Inferior parietal cortex (tissue), 1 donor: ENCODE measurements at regions not wholly inside any gene's neighbourhood (a gene's known extent, or its start where the extent isn't known, plus 50 kb on each side); places are given as distances from the start of the nearest gene placed in this dataset.

Source experiments
- DNase-seq: peaks from one replicate; pipeline ENCODE4 v3.0.0-alpha.2; 2016; ENCODE audit errors: extremely low spot score

- no peak for DNase-seq
Measured at GRCh38 chr14:104356020-104356737, 217.8 kb downstream of the KIF26A start.

GRCh38 chr14:104356738-104357688 lies 218.6 kb downstream of the KIF26A start:
- DNase-seq, result no peak

GRCh38 chr14:104357689-104358527 lies 219.5 kb downstream of the KIF26A start:
- DNase-seq, result no peak

- DNase-seq, result no peak
Measured at GRCh38 chr14:104358528-104359300, 220.3 kb downstream of the KIF26A start.

- no peak for DNase-seq
Measured at GRCh38 chr14:104359301-104359968, 220.1 kb upstream of the C14orf180 start.

GRCh38 chr14:104359969-104360442 lies 219.6 kb upstream of the C14orf180 start:
- DNase-seq, result no peak

- DNase-seq, result no peak
Measured at GRCh38 chr14:104360501-104360900, 219.1 kb upstream of the C14orf180 start.

GRCh38 chr14:104361101-104361591 lies 218.4 kb upstream of the C14orf180 start:
- DNase-seq, result no peak

- DNase-seq, result no peak
Measured at GRCh38 chr14:104361921-104362681, 217.5 kb upstream of the C14orf180 start.

- DNase-seq, result no peak
Measured at GRCh38 chr14:104362761-104363605, 216.6 kb upstream of the C14orf180 start.

GRCh38 chr14:104363891-104364760 lies 215.4 kb upstream of the C14orf180 start:
- DNase-seq, result no peak

GRCh38 chr14:104364830-104365229 lies 214.7 kb upstream of the C14orf180 start:
- DNase-seq, result no peak

- no peak for DNase-seq
Measured at GRCh38 chr14:104366931-104367865, 212.4 kb upstream of the C14orf180 start.

- no peak for DNase-seq
Measured at GRCh38 chr14:104367866-104368750, 211.5 kb upstream of the C14orf180 start.

GRCh38 chr14:104368751-104369100 lies 210.8 kb upstream of the C14orf180 start:
- no peak for DNase-seq
